ENCODE measurements at regions not wholly inside any gene's neighbourhood (a gene's known extent, or its start where the extent isn't known, plus 50 kb on each side); places are given as distances from the start of the nearest gene placed in this dataset.

DNA sequence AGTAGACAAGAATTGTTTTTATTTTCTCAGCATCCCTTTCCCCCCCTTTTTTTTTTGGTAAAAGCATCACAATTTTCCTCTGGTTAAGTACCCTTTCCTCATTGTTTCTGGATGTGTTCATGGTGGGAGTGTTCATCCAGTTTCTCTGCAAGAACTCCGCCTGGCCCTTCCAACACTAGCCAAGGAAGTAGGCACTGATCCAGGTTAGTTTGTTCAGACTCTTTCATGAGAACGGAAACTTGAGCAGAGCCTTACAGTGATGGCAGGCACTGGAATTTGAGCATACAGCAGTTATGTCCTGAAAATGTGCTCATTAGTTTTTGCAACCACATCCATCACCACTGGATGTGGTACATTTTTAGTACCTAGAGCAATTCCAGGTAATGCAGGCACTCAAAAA is 336.1 kb upstream of the BOD1L1 start:
- TF ChIP-seq, protein P1, sequence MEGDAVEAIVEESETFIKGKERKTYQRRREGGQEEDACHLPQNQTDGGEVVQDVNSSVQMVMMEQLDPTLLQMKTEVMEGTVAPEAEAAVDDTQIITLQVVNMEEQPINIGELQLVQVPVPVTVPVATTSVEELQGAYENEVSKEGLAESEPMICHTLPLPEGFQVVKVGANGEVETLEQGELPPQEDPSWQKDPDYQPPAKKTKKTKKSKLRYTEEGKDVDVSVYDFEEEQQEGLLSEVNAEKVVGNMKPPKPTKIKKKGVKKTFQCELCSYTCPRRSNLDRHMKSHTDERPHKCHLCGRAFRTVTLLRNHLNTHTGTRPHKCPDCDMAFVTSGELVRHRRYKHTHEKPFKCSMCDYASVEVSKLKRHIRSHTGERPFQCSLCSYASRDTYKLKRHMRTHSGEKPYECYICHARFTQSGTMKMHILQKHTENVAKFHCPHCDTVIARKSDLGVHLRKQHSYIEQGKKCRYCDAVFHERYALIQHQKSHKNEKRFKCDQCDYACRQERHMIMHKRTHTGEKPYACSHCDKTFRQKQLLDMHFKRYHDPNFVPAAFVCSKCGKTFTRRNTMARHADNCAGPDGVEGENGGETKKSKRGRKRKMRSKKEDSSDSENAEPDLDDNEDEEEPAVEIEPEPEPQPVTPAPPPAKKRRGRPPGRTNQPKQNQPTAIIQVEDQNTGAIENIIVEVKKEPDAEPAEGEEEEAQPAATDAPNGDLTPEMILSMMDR (conservative IDR thresholded peaks at IDR 0.05), result no peak
- Histone ChIP-seq H3K14ac (ENCODE audit: insufficient read depth, low read length) (no peak overlapping the region), H2BK120ac (ENCODE audit: low read depth, low read length, poor library complexity, severe bottlenecking) (no peak overlapping the region), H2BK12ac (ENCODE audit: insufficient read length, low read depth, low read length) (no peak overlapping the region), H3K27me3 (ENCODE audit: insufficient read depth, low read length) (no peaks in the 10 kb centered on the region), H4K5ac (ENCODE audit: insufficient read length, low read depth, low read length) (no peak overlapping the region), H2BK15ac (ENCODE audit: low read depth, low read length) (no peak overlapping the region), H4K8ac (replicated peaks; ENCODE audit: insufficient read length, low read depth, low read length) (no peak overlapping the region), H3T11ph (ENCODE audit: low read length) (no peak overlapping the region), H3K9me3 (ENCODE audit: control insufficient read depth, low read depth, low read length) (no peaks in the 10 kb centered on the region), H3K56ac (ENCODE audit: insufficient read length, low read depth, low read length) (no peak overlapping the region), H3K18ac (ENCODE audit: insufficient read length, low read depth, low read length) (no peak overlapping the region), H3K4me1 (ENCODE audit: insufficient read depth, low read length) (no peaks in the 10 kb centered on the region; the same call in 1 of the 2 replicates), H3K4ac (ENCODE audit: low read depth, low read length) (no peak overlapping the region), H3K79me2 (ENCODE audit: insufficient read depth, low read length) (no peaks in the 10 kb centered on the region), H3K23me2 (ENCODE audit: insufficient read length, low read depth, low read length, poor library complexity, severe bottlenecking) (no peaks in the 10 kb centered on the region), H3K27ac (ENCODE audit: insufficient read length, low read depth, low read length) (no peak overlapping the region), H3K23ac (ENCODE audit: insufficient read length, low read depth, low read length) (no peak overlapping the region), H2BK5ac (ENCODE audit: insufficient read length, low read length) (no peak overlapping the region), H2BK20ac (ENCODE audit: low read depth, low read length, poor library complexity, severe bottlenecking) (no peak overlapping the region), H3K79me1 (ENCODE audit: insufficient read depth, low read depth, low read length, poor library complexity, severe bottlenecking) (no peaks in the 10 kb centered on the region), H2AFZ (ENCODE audit: low read length) (no peak overlapping the region), H3K9ac (ENCODE audit: extremely low read depth, insufficient read length, low read length) (no peak overlapping the region), H3K4me2 (ENCODE audit: insufficient read depth, insufficient read length, low read length) (no peak overlapping the region), H2AK5ac (ENCODE audit: insufficient read length, low read length) (no peak overlapping the region), H4K91ac (ENCODE audit: insufficient read length, low read depth, low read length) (no peak overlapping the region), H4K20me1 (ENCODE audit: control insufficient read depth, insufficient read depth, insufficient read length) (no peaks in the 10 kb centered on the region)
- no peaks in the 10 kb centered on the region for H3K9me3 Mint-ChIP-seq
- no peaks in the 10 kb centered on the region for H3K27me3 Mint-ChIP-seq (ENCODE audit: low read depth)
- no CpG with 5 or more reads among the region's 2 CpGs for WGBS (ENCODE audit: extremely low coverage, insufficient read length, low lambda C conversion rate)
- peaks cover 4 to 9% of the 10 kb centered on the region in 2 experiments for H3K4me1 Mint-ChIP-seq
- H3K4me3 Mint-ChIP-seq, result no peak overlapping the region
- DNase-seq, result no peak
- H3K27ac Mint-ChIP-seq, result no peak overlapping the region
- H3K36me3 Mint-ChIP-seq (ENCODE audit: insufficient read depth in 1 of 3, low read depth in 3 of 3), result no peaks in the 10 kb centered on the region

Measured in H9 (cell line).